ENCODE measurements at regions not wholly inside any gene's neighbourhood (a gene's known extent, or its start where the extent isn't known, plus 50 kb on each side); places are given as distances from the start of the nearest gene placed in this dataset.

DNA sequence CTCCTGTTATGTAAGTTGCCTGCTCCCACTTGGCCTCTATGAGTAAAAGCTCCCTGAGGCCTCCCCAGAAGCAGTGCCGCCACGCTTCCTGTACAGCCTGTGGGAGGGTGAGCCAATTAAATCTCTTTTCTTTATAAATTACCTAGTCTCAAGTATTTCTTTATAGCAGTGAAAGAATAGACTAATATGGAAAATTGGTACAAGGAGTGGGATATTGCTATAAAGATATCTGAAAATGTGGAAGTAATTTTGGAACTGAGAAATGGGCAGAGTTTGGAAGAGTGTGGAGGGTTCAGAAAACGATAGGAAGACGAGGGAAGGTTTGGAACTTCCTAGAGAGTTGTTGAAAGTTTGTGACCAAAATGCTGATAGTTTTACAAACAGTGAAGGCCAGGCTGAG is 572.3 kb downstream of the MATN1 start:
- Histone ChIP-seq H3K9me3 (peaks cover 0 to 30% (median 9%) of the 10 kb centered on the region in 8 donors), H3K4me1 (no peaks in the 10 kb centered on the region), H3K36me3 (no peaks in the 10 kb centered on the region), H3K27ac (no peak overlapping the region), H3K4me3 (no peak overlapping the region), H3K27me3 (replicated peaks in 1 of 7) (peaks cover 0 to 28% (median 0%) of the 10 kb centered on the region in 7 donors)
- no peak for DNase-seq
- intact Hi-C loops (cut with DNase I; ENCODE audit: low total_unique reads) = no loop called here
- TF ChIP-seq, protein P1, sequence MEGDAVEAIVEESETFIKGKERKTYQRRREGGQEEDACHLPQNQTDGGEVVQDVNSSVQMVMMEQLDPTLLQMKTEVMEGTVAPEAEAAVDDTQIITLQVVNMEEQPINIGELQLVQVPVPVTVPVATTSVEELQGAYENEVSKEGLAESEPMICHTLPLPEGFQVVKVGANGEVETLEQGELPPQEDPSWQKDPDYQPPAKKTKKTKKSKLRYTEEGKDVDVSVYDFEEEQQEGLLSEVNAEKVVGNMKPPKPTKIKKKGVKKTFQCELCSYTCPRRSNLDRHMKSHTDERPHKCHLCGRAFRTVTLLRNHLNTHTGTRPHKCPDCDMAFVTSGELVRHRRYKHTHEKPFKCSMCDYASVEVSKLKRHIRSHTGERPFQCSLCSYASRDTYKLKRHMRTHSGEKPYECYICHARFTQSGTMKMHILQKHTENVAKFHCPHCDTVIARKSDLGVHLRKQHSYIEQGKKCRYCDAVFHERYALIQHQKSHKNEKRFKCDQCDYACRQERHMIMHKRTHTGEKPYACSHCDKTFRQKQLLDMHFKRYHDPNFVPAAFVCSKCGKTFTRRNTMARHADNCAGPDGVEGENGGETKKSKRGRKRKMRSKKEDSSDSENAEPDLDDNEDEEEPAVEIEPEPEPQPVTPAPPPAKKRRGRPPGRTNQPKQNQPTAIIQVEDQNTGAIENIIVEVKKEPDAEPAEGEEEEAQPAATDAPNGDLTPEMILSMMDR (IDR thresholded peaks at IDR 0.05 in 8 of 11, conservative IDR thresholded peaks at IDR 0.05 in 3 of 11) = no peak
- TF ChIP-seq POLR2AphosphoS5 (IDR thresholded peaks at IDR 0.05) (no peak), POLR2A (IDR thresholded peaks at IDR 0.05) (no peak)
- WGBS, 5 donors = 65 to 83% (median 70%) methylated on average over 4 of the region's 4 CpGs

DNA sequence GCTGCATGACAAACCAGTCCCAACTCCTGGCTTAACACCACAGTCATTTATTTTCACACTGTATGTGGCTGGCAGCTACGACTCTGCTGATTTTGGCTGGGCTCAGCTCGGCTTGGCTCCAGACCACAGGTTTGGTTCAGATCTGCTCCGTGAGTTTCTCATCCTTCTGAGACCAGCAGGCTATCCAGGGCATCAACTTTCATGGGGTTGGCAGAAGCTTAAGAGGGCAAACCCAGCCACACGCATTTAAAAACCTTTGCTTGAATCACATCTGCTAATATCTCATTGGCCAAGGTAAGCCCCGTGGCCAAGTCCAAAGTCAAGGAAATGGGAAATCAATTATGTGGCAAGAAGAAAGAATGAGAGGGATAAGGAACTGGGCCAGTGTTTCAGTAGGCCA is 574.2 kb downstream of the MATN1 start:
- Histone ChIP-seq H3K4me1 (no peaks in the 10 kb centered on the region), H3K36me3 (no peaks in the 10 kb centered on the region), H3K4me3 (no peak overlapping the region), H3K9me3 (peaks cover 0 to 25% (median 5%) of the 10 kb centered on the region in 8 donors), H3K27ac (no peak overlapping the region), H3K27me3 (replicated peaks in 1 of 7) (peaks cover 0 to 44% (median 0%) of the 10 kb centered on the region in 7 donors)
- TF ChIP-seq POLR2A (IDR thresholded peaks at IDR 0.05) (no peak), POLR2AphosphoS5 (IDR thresholded peaks at IDR 0.05) (no peak)
- TF ChIP-seq, protein P1 (IDR thresholded peaks at IDR 0.05 in 8 of 11, conservative IDR thresholded peaks at IDR 0.05 in 3 of 11) = no peak
- 67 to 90% (median 82%) methylated on average over 5 of the region's 5 CpGs for WGBS, 5 donors
- no peak for DNase-seq
- intact Hi-C loops (cut with DNase I; ENCODE audit: low total_unique reads) = no loop called here

DNA sequence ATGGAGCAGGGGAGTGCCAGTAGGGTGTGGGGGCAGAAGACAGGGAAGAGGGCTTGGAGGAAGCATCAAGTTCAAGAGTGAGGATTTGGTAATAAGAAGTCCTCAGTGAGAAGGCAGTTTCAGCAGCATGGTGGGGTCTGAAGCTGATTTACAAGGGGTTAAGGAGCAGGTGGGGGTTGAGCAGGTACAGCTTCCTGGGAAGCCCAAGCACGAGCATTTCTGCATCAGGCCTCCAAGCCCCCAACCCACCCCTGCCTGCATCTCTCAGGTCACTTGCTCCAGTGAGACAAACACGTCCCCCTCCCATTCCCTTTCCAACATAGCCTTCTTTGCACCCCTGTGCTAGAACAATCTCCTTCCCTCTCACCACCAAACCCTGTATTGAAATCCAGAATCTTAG is 574.7 kb downstream of the MATN1 start:
- TF ChIP-seq, protein P1 (IDR thresholded peaks at IDR 0.05 in 8 of 11, conservative IDR thresholded peaks at IDR 0.05 in 3 of 11) = no peak
- TF ChIP-seq POLR2AphosphoS5 (IDR thresholded peaks at IDR 0.05) (no peak), POLR2A (IDR thresholded peaks at IDR 0.05) (no peak)
- Histone ChIP-seq H3K4me3 (no peak overlapping the region), H3K4me1 (no peaks in the 10 kb centered on the region), H3K36me3 (no peaks in the 10 kb centered on the region), H3K27me3 (replicated peaks in 1 of 7) (peaks cover 0 to 44% (median 0%) of the 10 kb centered on the region in 7 donors), H3K27ac (no peak overlapping the region), H3K9me3 (peaks cover 0 to 29% (median 6%) of the 10 kb centered on the region in 8 donors)
- 61 to 70% (median 64%) methylated on average over 2 of the region's 2 CpGs for WGBS, 5 donors
- intact Hi-C loops (cut with DNase I; ENCODE audit: low total_unique reads) = no loop called here
- DNase-seq = no peak

DNA sequence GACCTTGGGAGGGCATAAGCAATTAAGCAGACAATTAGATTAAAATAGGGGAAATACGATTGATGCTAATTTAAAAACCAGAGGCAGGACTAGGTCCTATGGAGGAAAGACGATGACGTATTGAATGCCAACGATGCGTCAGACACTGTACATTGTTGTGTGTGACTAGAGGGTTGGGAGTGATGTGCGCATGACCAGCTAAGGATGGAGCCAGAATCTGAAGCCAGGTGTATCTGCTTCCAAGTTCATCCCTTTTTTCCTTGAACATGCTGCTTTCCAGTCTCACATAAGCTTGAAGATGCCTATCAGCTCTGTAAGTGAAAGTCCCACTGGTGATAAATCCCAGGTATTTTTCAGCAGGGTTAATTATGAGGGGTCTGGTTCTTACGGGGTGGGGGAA is 576.2 kb downstream of the MATN1 start:
- TF ChIP-seq, protein P1 (IDR thresholded peaks at IDR 0.05 in 8 of 11, conservative IDR thresholded peaks at IDR 0.05 in 3 of 11) = no peak
- no peak for TF ChIP-seq POLR2A (IDR thresholded peaks at IDR 0.05)
- TF ChIP-seq POLR2AphosphoS5 (IDR thresholded peaks at IDR 0.05) = no peak
- intact Hi-C loops (cut with DNase I; ENCODE audit: low total_unique reads) = no loop called here
- H3K36me3 ChIP-seq = no peaks in the 10 kb centered on the region
- WGBS, 5 donors = 87 to 92% (median 89%) methylated on average over 7 of the region's 7 CpGs
- DNase-seq = no peak
- no peak overlapping the region for H3K4me3 ChIP-seq
- no peak overlapping the region for H3K27ac ChIP-seq
- peaks cover 0 to 27% (median 6%) of the 10 kb centered on the region in 8 donors for H3K9me3 ChIP-seq
- H3K27me3 ChIP-seq (replicated peaks in 1 of 7) = peaks cover 0 to 49% (median 0%) of the 10 kb centered on the region in 7 donors
- H3K4me1 ChIP-seq = no peaks in the 10 kb centered on the region

Measured in spleen (tissue), 11 donors.